Mesenchymal stem cell (in vitro differentiated cells and primary cell): ENCODE measurements at regions not wholly inside any gene's neighbourhood (a gene's known extent, or its start where the extent isn't known, plus 50 kb on each side); places are given as distances from the start of the nearest gene placed in this dataset.

Source experiments
- DNase-seq: peaks from one replicate; pipeline ENCODE4 v3.0.0-alpha.2; 2013
- H2AFZ ChIP-seq: one replicate; pipeline ENCODE4 v1.6.1; 2013; ENCODE audit warnings: low read depth, mild to moderate bottlenecking, control low read depth, inconsistent platforms, low read length, moderate library complexity
- H2AK5ac ChIP-seq: 2 replicates; pipeline ENCODE4 v1.6.1; 2013; ENCODE audit warnings: low read length, moderate library complexity, mild to moderate bottlenecking, inconsistent platforms; ENCODE audit not compliant: severe bottlenecking
- H2BK120ac ChIP-seq: one replicate; pipeline ENCODE4 v1.6.1; 2013; ENCODE audit warnings: low read depth, mild to moderate bottlenecking, inconsistent platforms, low read length, moderate library complexity
- H2BK12ac ChIP-seq, 2 experiments: one replicate each; pipeline ENCODE4 v1.6.1; 2013; ENCODE audit warnings: inconsistent platforms in 2 of 2, low read length in 2 of 2, mild to moderate bottlenecking in 2 of 2, moderate library complexity in 2 of 2, control low read depth in 1 of 2
- H2BK15ac ChIP-seq: one replicate; pipeline ENCODE4 v1.6.1; 2013; ENCODE audit warnings: mild to moderate bottlenecking, low read depth, inconsistent platforms; ENCODE audit not compliant: poor library complexity, severe bottlenecking
- H2BK5ac ChIP-seq: 2 replicates; pipeline ENCODE4 v1.6.1; 2013; ENCODE audit warnings: low read depth, mild to moderate bottlenecking, low read length, control low read depth, inconsistent platforms; ENCODE audit not compliant: poor library complexity, severe bottlenecking
- H3K14ac ChIP-seq, 2 experiments: one replicate each; pipeline ENCODE4 v1.6.1; 2013; ENCODE audit warnings: inconsistent platforms in 2 of 2, low read length in 2 of 2, control low read depth in 1 of 2, mild to moderate bottlenecking in 1 of 2, moderate library complexity in 1 of 2
- H3K18ac ChIP-seq, 2 experiments: one replicate each; pipeline ENCODE4 v1.6.1; 2013; ENCODE audit warnings: inconsistent platforms in 2 of 2, low read length in 2 of 2, control low read depth in 1 of 2, low read depth in 1 of 2, mild to moderate bottlenecking in 1 of 2
- H3K23ac ChIP-seq, 2 experiments: one replicate each; pipeline ENCODE4 v1.6.1; 2013; ENCODE audit warnings: inconsistent platforms in 2 of 2, low read length in 2 of 2, mild to moderate bottlenecking in 2 of 2, moderate library complexity in 2 of 2, control low read depth in 1 of 2
- H3K27ac ChIP-seq: 2 replicates; pipeline ENCODE4 v1.5.1; 2013; ENCODE audit warnings: mild to moderate bottlenecking, moderate library complexity, low read length, control low read depth, inconsistent platforms; ENCODE audit not compliant: poor library complexity, severe bottlenecking
- H3K27me3 ChIP-seq, 2 experiments: 2 replicates each; pipeline versions ENCODE4 v1.6.1 to v1.7.0; 2013; ENCODE audit warnings: low read length in 2 of 2, mild to moderate bottlenecking in 2 of 2, moderate library complexity in 2 of 2, control low read depth in 1 of 2, inconsistent platforms in 1 of 2; ENCODE audit not compliant: control insufficient read depth in 1 of 2, insufficient read depth in 1 of 2
- H3K36me3 ChIP-seq, 2 experiments: 2 replicates each; pipeline versions ENCODE4 v1.6.1 to v1.7.0; 2013; ENCODE audit warnings: low read length in 2 of 2, control low read depth in 1 of 2, inconsistent platforms in 1 of 2, low read depth in 1 of 2, mild to moderate bottlenecking in 1 of 2; ENCODE audit not compliant: insufficient read depth in 2 of 2, control insufficient read depth in 1 of 2
- H3K4ac ChIP-seq, 2 experiments: one replicate each; pipeline ENCODE4 v1.6.1; 2013; ENCODE audit warnings: inconsistent platforms in 2 of 2, low read length in 2 of 2, mild to moderate bottlenecking in 2 of 2, moderate library complexity in 2 of 2, control low read depth in 1 of 2, low read depth in 1 of 2
- H3K4me1 ChIP-seq: 2 replicates; pipeline ENCODE4 v1.6.1; 2013; ENCODE audit warnings: low read depth, low read length, control low read depth; ENCODE audit not compliant: control insufficient read depth, insufficient read depth
- H3K4me2 ChIP-seq: 2 replicates; pipeline ENCODE4 v1.6.1; 2013; ENCODE audit warnings: low read length, mild to moderate bottlenecking, inconsistent platforms; ENCODE audit not compliant: poor library complexity, severe bottlenecking
- H3K4me3 ChIP-seq, 2 experiments: 2 replicates each; pipeline versions ENCODE4 v1.5.1 to v1.7.0; 2013; ENCODE audit warnings: low read length in 2 of 2, mild to moderate bottlenecking in 2 of 2, control low read depth in 1 of 2, low read depth in 1 of 2; ENCODE audit not compliant: insufficient read depth in 1 of 2
- H3K79me1 ChIP-seq: replicated peaks from 2 replicates; pipeline ENCODE4 v1.6.1; 2013; ENCODE audit warnings: mild to moderate bottlenecking, control low read depth, low read length, inconsistent platforms; ENCODE audit not compliant: poor library complexity, severe bottlenecking
- H3K9ac ChIP-seq: 2 replicates; pipeline ENCODE4 v1.7.0; 2013; ENCODE audit warnings: mild to moderate bottlenecking, low read length, moderate library complexity
- H3K9me3 ChIP-seq: 2 replicates; pipeline ENCODE4 v1.7.0; 2013; ENCODE audit warnings: mild to moderate bottlenecking, low read length; ENCODE audit not compliant: control insufficient read depth
- H4K8ac ChIP-seq: one replicate; pipeline ENCODE4 v1.6.1; 2013; ENCODE audit warnings: inconsistent platforms, mild to moderate bottlenecking, low read length, moderate library complexity
- H4K91ac ChIP-seq: one replicate; pipeline ENCODE4 v1.6.1; 2013; ENCODE audit warnings: mild to moderate bottlenecking, low read length, inconsistent platforms
- WGBS: methylation state at CpG from one replicate; pipeline ENCODE4 v1.1.7; 2013; ENCODE audit warnings: mixed read lengths; 5-methylcytosine and 5-hydroxymethylcytosine counted together

DNA sequence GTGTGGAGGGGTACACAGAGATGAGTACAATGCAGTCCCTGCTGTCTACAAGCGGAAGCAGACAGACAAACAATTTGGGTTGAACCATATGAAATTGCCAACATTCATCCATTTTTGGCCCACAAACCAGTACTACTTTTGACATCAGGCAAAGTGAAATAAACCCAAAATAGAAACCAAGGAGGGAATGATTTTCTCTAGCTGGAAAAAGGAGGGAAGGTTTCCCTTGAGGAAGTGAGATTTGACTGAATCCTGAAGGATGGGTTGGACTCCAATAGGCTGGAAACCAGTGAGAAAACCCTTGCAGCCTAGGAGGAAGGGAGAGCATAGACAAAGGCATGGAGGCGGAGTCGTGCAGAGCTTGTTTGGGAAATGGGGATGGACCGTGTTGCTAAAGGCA lies 63.5 kb upstream of the PJA1 start:
- Histone ChIP-seq H3K27me3 (peaks cover 0 to 53% of the 10 kb centered on the region in 2 experiments), H2BK120ac (no peak overlapping the region), H4K91ac (no peak overlapping the region), H3K36me3 (no peaks in the 10 kb centered on the region), H2BK5ac (no peak overlapping the region), H2AK5ac (no peak overlapping the region), H3K4ac (no peak overlapping the region), H2BK12ac (no peak overlapping the region), H3K4me2 (no peak overlapping the region), H3K27ac (no peak overlapping the region), H3K4me1 (no peaks in the 10 kb centered on the region), H3K23ac (no peak overlapping the region), H2AFZ (no peak overlapping the region), H4K8ac (no peak overlapping the region), H3K18ac (no peak overlapping the region), H3K9ac (no peak overlapping the region), H2BK15ac (no peak overlapping the region), H3K14ac (no peak overlapping the region), H3K9me3 (peaks cover 8% of the 10 kb centered on the region), H3K4me3 (no peak overlapping the region), H3K79me1 (no peaks in the 10 kb centered on the region)
- no peak for DNase-seq
- WGBS: 97% methylated on average over 3 of the region's 4 CpGs

DNA sequence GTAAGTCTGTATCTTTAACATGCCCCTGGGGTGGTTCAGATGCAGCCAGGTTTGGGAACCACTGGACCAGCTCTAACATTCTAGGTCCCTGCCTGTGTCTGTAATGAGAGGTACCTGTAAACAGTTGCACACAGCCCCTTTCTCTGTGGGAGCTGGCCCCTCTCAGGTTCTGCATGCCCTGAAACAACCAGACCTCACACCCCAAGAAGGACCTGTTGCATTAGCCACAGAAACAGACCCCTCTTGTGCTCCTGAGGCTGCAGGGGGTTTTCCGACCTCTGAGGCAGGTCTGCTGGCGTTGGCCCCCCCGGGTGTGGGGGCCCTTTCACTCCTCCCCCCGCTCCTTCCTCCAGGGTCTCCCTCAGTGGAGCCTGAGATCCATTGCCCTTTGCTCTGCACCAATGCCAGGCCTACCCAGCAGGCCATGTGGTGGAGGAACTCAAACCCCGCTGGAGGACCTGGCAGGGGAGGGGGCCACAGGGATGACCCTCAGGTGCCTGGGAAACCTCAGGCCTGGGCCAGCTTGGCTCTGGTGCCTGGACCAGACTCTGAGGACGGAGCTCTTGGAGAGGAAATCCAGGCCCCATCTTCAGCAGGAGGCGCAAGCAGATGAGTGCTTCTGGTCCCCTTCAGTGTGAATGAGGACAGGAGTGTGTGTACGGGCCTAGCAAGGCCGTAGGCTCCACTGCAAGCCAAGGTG lies 61.4 kb upstream of the PJA1 start:
- DNase-seq: no peak
- no peak overlapping the region for H3K9ac ChIP-seq
- 78% methylated on average over 9 of the region's 9 CpGs for WGBS

DNA sequence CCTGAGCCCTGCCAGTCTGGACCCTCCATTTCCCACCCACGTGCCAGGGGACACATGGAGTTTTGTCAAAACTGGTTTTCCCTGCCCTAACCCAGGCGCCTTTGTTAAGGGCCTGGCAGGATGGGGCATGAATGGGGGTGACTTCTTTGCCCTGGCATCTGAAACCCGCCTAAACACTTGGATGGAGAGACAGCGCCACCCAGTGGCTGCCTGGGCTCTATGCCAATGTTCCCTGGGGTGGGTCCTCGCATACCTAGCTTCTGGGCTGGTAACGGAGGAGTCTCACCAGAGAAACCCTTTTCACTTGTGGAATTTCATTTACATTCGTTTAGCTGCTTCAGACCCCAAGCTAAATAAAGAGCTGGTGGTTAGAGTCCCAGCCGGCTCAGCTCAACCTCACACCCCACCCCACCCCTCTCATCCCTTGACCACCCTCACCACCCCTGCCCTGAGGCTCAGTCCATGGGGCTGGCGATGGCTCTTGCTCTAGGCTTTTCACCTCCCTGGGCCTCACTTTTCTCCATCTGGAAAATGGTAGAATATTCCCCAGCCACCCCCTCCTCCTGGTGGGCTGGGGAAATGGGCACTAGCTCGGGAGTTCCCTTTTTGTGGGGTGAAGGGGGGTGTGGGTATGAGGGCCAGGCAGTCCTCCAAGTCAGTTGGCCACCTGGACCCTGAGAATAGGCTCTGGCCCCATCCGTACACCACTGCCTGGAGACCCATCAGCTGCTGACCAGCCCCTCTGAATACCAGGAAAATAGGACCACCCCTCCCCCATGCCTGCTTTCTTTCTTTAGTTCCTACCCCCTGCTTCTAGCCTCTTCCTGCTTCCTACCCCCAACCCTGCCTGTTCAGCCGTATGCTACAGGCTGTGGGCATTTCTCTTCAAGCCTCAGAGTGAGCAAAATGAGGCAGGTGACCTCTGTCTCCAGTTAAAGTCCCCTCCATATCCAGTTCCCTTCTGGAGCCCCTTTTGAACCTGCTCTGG lies 57.1 kb upstream of the PJA1 start:
- 5% methylated on average over 10 of the region's 12 CpGs for WGBS

More for the DNA sequence above, 61.4 kb upstream of the PJA1 start:
- H3K79me1 ChIP-seq: no peaks in the 10 kb centered on the region
- no peak overlapping the region for H2BK5ac ChIP-seq
- no peak overlapping the region for H2BK120ac ChIP-seq
- H3K14ac ChIP-seq: no peak overlapping the region
- H4K91ac ChIP-seq: no peak overlapping the region
- H3K4me2 ChIP-seq: no peak overlapping the region
- no peak overlapping the region for H3K23ac ChIP-seq
- H2BK15ac ChIP-seq: no peak overlapping the region
- no peak overlapping the region for H3K18ac ChIP-seq
- H4K8ac ChIP-seq: no peak overlapping the region
- no peaks in the 10 kb centered on the region for H3K36me3 ChIP-seq
- H2BK12ac ChIP-seq: no peak overlapping the region
- H3K9me3 ChIP-seq: no peaks in the 10 kb centered on the region
- H2AK5ac ChIP-seq: no peak overlapping the region
- no peak overlapping the region for H2AFZ ChIP-seq
- H3K4me1 ChIP-seq: no peaks in the 10 kb centered on the region
- H3K27ac ChIP-seq: no peak overlapping the region
- H3K4me3 ChIP-seq: no peak overlapping the region
- H3K4ac ChIP-seq: no peak overlapping the region
- peaks cover 0 to 59% of the 10 kb centered on the region in 2 experiments for H3K27me3 ChIP-seq

More for the DNA sequence above, 57.1 kb upstream of the PJA1 start:
- Histone ChIP-seq H3K9me3 (no peaks in the 10 kb centered on the region), H2BK12ac (peak overlapping the region in 1 of 2 experiments; percentile 78), H2BK120ac (peak overlapping the region; percentile 49), H2BK15ac (no peak overlapping the region), H3K4me1 (no peaks in the 10 kb centered on the region), H3K4me3 (no peak overlapping the region), H3K27ac (no peak overlapping the region), H3K4me2 (no peak overlapping the region), H3K36me3 (no peaks in the 10 kb centered on the region), H3K23ac (no peak overlapping the region), H4K8ac (peak overlapping the region; percentile 28), H3K14ac (no peak overlapping the region), H2AK5ac (no peak overlapping the region), H4K91ac (no peak overlapping the region), H3K9ac (no peak overlapping the region), H3K27me3 (peaks cover 0 to 72% of the 10 kb centered on the region in 2 experiments), H2BK5ac (no peak overlapping the region), H3K79me1 (no peaks in the 10 kb centered on the region), H3K18ac (no peak overlapping the region), H3K4ac (no peak overlapping the region), H2AFZ (no peak overlapping the region)
- DNase-seq: peak; percentile 61
